GM18909 (cell line): ENCODE measurements at regions not wholly inside any gene's neighbourhood (a gene's known extent, or its start where the extent isn't known, plus 50 kb on each side); places are given as distances from the start of the nearest gene placed in this dataset.
A peak's percentile ranks its signal among the peaks of the same experiment; 100 is the strongest.
"Not testable (repeated sequence)": the region's sequence is repeated elsewhere in the genome, so short reads cannot be mapped to it uniquely, and the experiment has no call there.

Experiments used
- ATAC-seq: cut with Tn5 transposase; IDR thresholded peaks from one replicate; pipeline ENCODE4 v1.9.1; 2021; ENCODE audit warnings: mild to moderate bottlenecking; ENCODE audit not compliant: unreplicated experiment, poor library complexity

GRCh38 chr11:29208117-29208516, 808.7 kb downstream of the KCNA4 start:
- no peak for ATAC-seq

- ATAC-seq = no peak
These were observed 815.9 kb downstream of the KCNA4 start for GRCh38 chr11:29200791-29201562.

GRCh38 chr11:29190313-29190712, 826.5 kb downstream of the KCNA4 start:
- no peak for ATAC-seq

- no peak for ATAC-seq
These were observed 829.6 kb downstream of the KCNA4 start for GRCh38 chr11:29187215-29187614.

- ATAC-seq = no peak
These were observed 831.6 kb downstream of the KCNA4 start for GRCh38 chr11:29184939-29185890.

GRCh38 chr11:29183301-29183700, 833.5 kb downstream of the KCNA4 start:
- no peak for ATAC-seq

GRCh38 chr11:29173660-29174062, 843.2 kb downstream of the KCNA4 start:
- no peak for ATAC-seq

- ATAC-seq = no peak
These were observed 845.4 kb downstream of the KCNA4 start for GRCh38 chr11:29171360-29171950.

- no peak for ATAC-seq
These were observed 850.5 kb downstream of the KCNA4 start for GRCh38 chr11:29166306-29166705.

- ATAC-seq = no peak
These were observed 853.6 kb downstream of the KCNA4 start for GRCh38 chr11:29163231-29163630.

- ATAC-seq = no peak
These were observed 854.3 kb downstream of the KCNA4 start for GRCh38 chr11:29162491-29162890.

GRCh38 chr11:29161191-29161590, 855.6 kb downstream of the KCNA4 start:
- no peak for ATAC-seq

- peak; percentile 76 for ATAC-seq
These were observed 857.0 kb downstream of the KCNA4 start for GRCh38 chr11:29159552-29160465.

GRCh38 chr11:29153078-29153477, 863.8 kb downstream of the KCNA4 start:
- no peak for ATAC-seq

- not testable (repeated sequence) for ATAC-seq
These were observed 874.3 kb downstream of the KCNA4 start for GRCh38 chr11:29142573-29142972.

GRCh38 chr11:29135504-29135903, 881.3 kb downstream of the KCNA4 start:
- ATAC-seq = no peak

- ATAC-seq = no peak
These were observed 885.8 kb downstream of the KCNA4 start for GRCh38 chr11:29131055-29131454.

- no peak for ATAC-seq
These were observed 887.0 kb downstream of the KCNA4 start for GRCh38 chr11:29129844-29130243.

- no peak for ATAC-seq
These were observed 889.4 kb downstream of the KCNA4 start for GRCh38 chr11:29127461-29127860.

- no peak for ATAC-seq
These were observed 891.2 kb downstream of the KCNA4 start for GRCh38 chr11:29125606-29126005.
